IPS-18a (cell line): ENCODE measurements at regions not wholly inside any gene's neighbourhood (a gene's known extent, or its start where the extent isn't known, plus 50 kb on each side); places are given as distances from the start of the nearest gene placed in this dataset.

Experiments
- H3K27ac ChIP-seq: one replicate; pipeline ENCODE4 v1.5.1; 2013; ENCODE audit warnings: low read length
- H3K27me3 ChIP-seq: one replicate; pipeline ENCODE4 v1.6.1; 2013; ENCODE audit warnings: mild to moderate bottlenecking, low read length; ENCODE audit not compliant: control insufficient read depth, insufficient read depth
- H3K36me3 ChIP-seq: one replicate; pipeline ENCODE4 v1.6.1; 2013; ENCODE audit warnings: low read depth, low read length; ENCODE audit not compliant: control insufficient read depth
- H3K4me1 ChIP-seq: one replicate; pipeline ENCODE4 v1.6.1; 2013; ENCODE audit warnings: low read depth, low read length; ENCODE audit not compliant: control insufficient read depth
- H3K4me3 ChIP-seq: one replicate; pipeline ENCODE4 v1.5.1; 2013; ENCODE audit warnings: low read length
- H3K9ac ChIP-seq: one replicate; pipeline ENCODE4 v1.6.1; 2013; ENCODE audit warnings: mild to moderate bottlenecking, low read length, moderate library complexity
- H3K9me3 ChIP-seq: one replicate; pipeline ENCODE4 v1.6.1; 2013; ENCODE audit warnings: low read depth, low read length; ENCODE audit not compliant: control insufficient read depth

GRCh38 chr6:79391480-79391879 lies 145.8 kb downstream of the LCA5 start:
- Histone ChIP-seq H3K36me3 (no peaks in the 10 kb centered on the region), H3K27me3 (no peaks in the 10 kb centered on the region), H3K27ac (no peak overlapping the region), H3K4me1 (no peaks in the 10 kb centered on the region), H3K9me3 (no peaks in the 10 kb centered on the region), H3K4me3 (no peak overlapping the region), H3K9ac (no peak overlapping the region)

GRCh38 chr6:79385893-79386292 lies 151.3 kb downstream of the LCA5 start:
- Histone ChIP-seq H3K9me3 (no peaks in the 10 kb centered on the region), H3K27me3 (no peaks in the 10 kb centered on the region), H3K9ac (no peak overlapping the region), H3K27ac (no peak overlapping the region), H3K4me1 (no peaks in the 10 kb centered on the region), H3K36me3 (no peaks in the 10 kb centered on the region), H3K4me3 (no peak overlapping the region)

- H3K27ac ChIP-seq: no peak overlapping the region
- no peaks in the 10 kb centered on the region for H3K4me1 ChIP-seq
- no peaks in the 10 kb centered on the region for H3K36me3 ChIP-seq
These were observed 150.9 kb upstream of the HMGN3 start for GRCh38 chr6:79385333-79385732.

GRCh38 chr6:79384845-79385244 lies 150.4 kb upstream of the HMGN3 start:
- Histone ChIP-seq H3K27me3 (no peaks in the 10 kb centered on the region), H3K4me1 (no peaks in the 10 kb centered on the region), H3K27ac (no peak overlapping the region), H3K36me3 (no peaks in the 10 kb centered on the region), H3K4me3 (no peak overlapping the region), H3K9me3 (no peaks in the 10 kb centered on the region), H3K9ac (no peak overlapping the region)

More at GRCh38 chr6:79385333-79385732, 150.9 kb upstream of the HMGN3 start:
- H3K9ac ChIP-seq: no peak overlapping the region
- no peaks in the 10 kb centered on the region for H3K27me3 ChIP-seq
- no peaks in the 10 kb centered on the region for H3K9me3 ChIP-seq
- no peak overlapping the region for H3K4me3 ChIP-seq

- no peak overlapping the region for H3K9ac ChIP-seq
- no peaks in the 10 kb centered on the region for H3K27me3 ChIP-seq
- H3K4me1 ChIP-seq: peaks cover 6% of the 10 kb centered on the region
- H3K4me3 ChIP-seq: no peak overlapping the region
- no peak overlapping the region for H3K27ac ChIP-seq
- H3K9me3 ChIP-seq: no peaks in the 10 kb centered on the region
- no peaks in the 10 kb centered on the region for H3K36me3 ChIP-seq
These were observed 144.5 kb upstream of the HMGN3 start for GRCh38 chr6:79378957-79379356.

- H3K9me3 ChIP-seq: no peaks in the 10 kb centered on the region
- H3K4me1 ChIP-seq: peaks cover 6% of the 10 kb centered on the region
- H3K27me3 ChIP-seq: no peaks in the 10 kb centered on the region
- no peak overlapping the region for H3K4me3 ChIP-seq
- H3K36me3 ChIP-seq: no peaks in the 10 kb centered on the region
- H3K9ac ChIP-seq: no peak overlapping the region
- no peak overlapping the region for H3K27ac ChIP-seq
These were observed 143.4 kb upstream of the HMGN3 start for GRCh38 chr6:79377888-79378348.

GRCh38 chr6:79377047-79377446 lies 142.6 kb upstream of the HMGN3 start:
- H3K4me1 ChIP-seq: peaks cover 6% of the 10 kb centered on the region
- H3K36me3 ChIP-seq: no peaks in the 10 kb centered on the region
- H3K27me3 ChIP-seq: no peaks in the 10 kb centered on the region
- H3K27ac ChIP-seq: no peak overlapping the region
- H3K9ac ChIP-seq: no peak overlapping the region
- H3K9me3 ChIP-seq: no peaks in the 10 kb centered on the region
- H3K4me3 ChIP-seq: no peak overlapping the region

- Histone ChIP-seq H3K9ac (no peak overlapping the region), H3K27ac (no peak overlapping the region), H3K27me3 (no peaks in the 10 kb centered on the region)
These were observed 141.3 kb upstream of the HMGN3 start for GRCh38 chr6:79375635-79376337.

GRCh38 chr6:79374308-79374707 lies 139.8 kb upstream of the HMGN3 start:
- no peak overlapping the region for H3K27ac ChIP-seq
- no peak overlapping the region for H3K4me3 ChIP-seq
- no peaks in the 10 kb centered on the region for H3K36me3 ChIP-seq
- no peaks in the 10 kb centered on the region for H3K27me3 ChIP-seq
- peaks cover 5% of the 10 kb centered on the region for H3K9me3 ChIP-seq
- H3K9ac ChIP-seq: no peak overlapping the region
- peaks cover 6% of the 10 kb centered on the region for H3K4me1 ChIP-seq

More at GRCh38 chr6:79375635-79376337, 141.3 kb upstream of the HMGN3 start:
- no peaks in the 10 kb centered on the region for H3K9me3 ChIP-seq
- H3K4me1 ChIP-seq: peaks cover 6% of the 10 kb centered on the region
- H3K36me3 ChIP-seq: no peaks in the 10 kb centered on the region
- no peak overlapping the region for H3K4me3 ChIP-seq

GRCh38 chr6:79373880-79374279 lies 139.4 kb upstream of the HMGN3 start:
- peaks cover 6% of the 10 kb centered on the region for H3K4me1 ChIP-seq
- peaks cover 9% of the 10 kb centered on the region for H3K9me3 ChIP-seq
- H3K9ac ChIP-seq: no peak overlapping the region
- H3K27me3 ChIP-seq: no peaks in the 10 kb centered on the region
- H3K27ac ChIP-seq: no peak overlapping the region
- H3K4me3 ChIP-seq: no peak overlapping the region
- H3K36me3 ChIP-seq: no peaks in the 10 kb centered on the region

- no peaks in the 10 kb centered on the region for H3K36me3 ChIP-seq
- H3K27ac ChIP-seq: no peak overlapping the region
- no peak overlapping the region for H3K4me3 ChIP-seq
- H3K9ac ChIP-seq: no peak overlapping the region
- peaks cover 13% of the 10 kb centered on the region for H3K9me3 ChIP-seq
- H3K4me1 ChIP-seq: peaks cover 6% of the 10 kb centered on the region
- no peaks in the 10 kb centered on the region for H3K27me3 ChIP-seq
These were observed 138.8 kb upstream of the HMGN3 start for GRCh38 chr6:79373246-79373645.

- Histone ChIP-seq H3K9me3 (peaks cover 15% of the 10 kb centered on the region), H3K9ac (no peak overlapping the region), H3K4me3 (no peak overlapping the region), H3K36me3 (no peaks in the 10 kb centered on the region), H3K27ac (no peak overlapping the region), H3K4me1 (peaks cover 2% of the 10 kb centered on the region), H3K27me3 (no peaks in the 10 kb centered on the region)
These were observed 138.3 kb upstream of the HMGN3 start for GRCh38 chr6:79372757-79373156.
